GM21786 (cell line): ENCODE measurements at regions not wholly inside any gene's neighbourhood (a gene's known extent, or its start where the extent isn't known, plus 50 kb on each side); places are given as distances from the start of the nearest gene placed in this dataset.

Experiments used
- ATAC-seq: cut with Tn5 transposase; IDR thresholded peaks from one replicate; pipeline ENCODE4 v1.9.1; 2021; ENCODE audit not compliant: unreplicated experiment

DNA sequence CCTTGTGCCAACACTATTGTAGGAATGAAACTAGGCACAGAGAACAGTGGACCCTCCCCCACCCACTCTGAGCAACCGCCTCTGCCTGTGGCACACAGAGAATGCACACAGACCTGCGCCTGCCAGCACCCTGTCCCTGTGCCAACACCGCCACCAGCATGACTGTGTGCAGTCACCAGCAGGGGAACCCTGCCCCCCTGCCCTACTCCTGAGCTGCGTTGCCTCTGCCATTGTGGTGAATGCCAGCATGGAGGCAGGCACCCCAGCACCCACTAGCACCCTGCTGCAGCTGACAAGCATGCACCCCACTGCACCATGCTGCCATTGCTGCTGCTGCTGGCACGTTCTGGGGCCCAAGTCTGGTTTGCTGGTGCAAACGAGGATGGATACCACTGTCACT, 94.4 kb upstream of the PRLR start:
- no peak for ATAC-seq

DNA sequence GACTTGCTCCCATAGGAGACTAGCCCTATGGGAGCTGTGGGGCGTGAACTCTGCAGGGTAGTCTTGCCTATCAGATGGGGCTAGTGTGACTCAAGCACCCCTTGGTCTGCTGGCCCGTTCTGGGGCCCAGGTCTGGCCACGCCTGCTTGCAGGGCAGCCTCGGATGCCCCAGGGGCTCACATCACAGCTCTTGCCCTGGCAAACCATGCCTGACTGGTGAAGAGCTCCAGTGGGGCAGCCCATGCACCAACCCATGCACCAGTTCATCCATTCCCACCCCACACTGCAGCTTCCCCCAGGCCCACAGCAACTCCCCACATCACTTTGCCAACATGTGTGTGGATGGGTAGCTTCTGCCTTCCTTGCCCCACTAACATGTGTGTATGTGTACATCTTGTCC, 93.9 kb upstream of the PRLR start:
- no peak for ATAC-seq

DNA sequence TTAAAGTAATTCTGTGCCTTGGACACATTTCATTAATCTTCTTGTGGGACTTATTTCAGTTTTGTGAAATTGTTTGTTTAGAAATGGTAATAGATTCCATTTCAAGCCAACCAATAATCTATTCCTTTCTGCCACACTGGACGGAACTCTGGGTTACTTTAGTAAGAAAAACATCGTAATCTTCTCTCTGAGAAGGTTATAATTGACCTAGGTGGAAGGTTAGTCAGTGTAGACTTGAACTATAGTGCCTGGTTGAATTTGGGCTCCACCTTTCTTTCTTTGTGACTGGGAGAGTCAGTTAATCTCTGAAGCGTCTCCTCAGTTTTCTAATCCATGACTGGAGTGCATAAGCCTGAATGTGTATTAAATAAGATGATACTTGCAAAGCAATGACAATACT, 89.7 kb upstream of the PRLR start:
- ATAC-seq: peak; percentile 10

DNA sequence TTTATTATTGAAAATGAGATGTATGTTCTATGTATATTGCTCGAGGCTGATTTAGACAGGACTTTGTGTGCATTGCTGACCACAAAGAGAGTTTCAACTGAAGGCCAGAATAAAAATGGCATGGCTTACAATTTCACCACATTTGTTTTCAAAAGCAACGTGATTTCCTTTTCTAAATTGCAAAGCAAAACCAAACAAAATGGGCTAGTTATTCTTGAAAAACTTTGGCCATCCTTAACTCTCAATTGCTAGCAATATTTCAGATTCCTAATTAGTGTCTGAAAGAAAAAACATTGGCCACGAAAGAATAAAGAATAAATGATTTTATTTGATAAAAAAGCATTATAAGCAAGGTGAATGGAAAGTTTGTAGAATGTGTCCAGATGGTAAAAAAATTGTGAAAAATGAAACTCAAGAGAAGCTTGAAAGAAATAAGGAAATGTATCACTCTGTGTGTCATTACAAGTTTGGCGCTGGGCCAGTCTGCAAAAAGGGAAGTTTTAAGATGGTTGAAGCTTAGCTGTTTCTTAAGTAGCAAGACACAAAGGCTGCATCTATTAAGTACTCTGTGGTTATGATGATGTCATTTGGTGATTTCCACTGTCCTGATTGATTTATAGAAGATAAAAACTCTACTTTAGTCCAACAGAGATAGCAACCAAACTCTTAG, 89.2 kb upstream of the PRLR start:
- peak; percentile 97 for ATAC-seq

DNA sequence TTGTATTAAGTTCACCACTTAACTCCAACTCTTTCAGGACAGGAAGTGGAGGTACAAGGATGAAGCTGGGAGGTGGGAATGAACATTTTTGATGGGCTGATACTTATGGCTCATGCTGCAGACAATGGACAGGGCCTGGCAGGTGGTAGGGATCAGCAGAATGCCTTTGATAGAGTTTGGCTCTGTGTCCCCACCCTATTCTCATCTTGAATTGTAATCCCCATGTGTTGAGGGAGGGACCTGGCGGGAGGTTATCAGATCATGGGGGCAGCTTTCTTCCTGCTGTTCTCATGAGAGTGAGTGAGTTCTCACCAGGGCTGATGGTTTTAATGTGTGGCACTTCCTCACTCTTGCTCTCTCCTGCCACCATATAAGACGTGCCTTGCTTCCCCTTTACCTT, 87.3 kb upstream of the PRLR start:
- ATAC-seq: no peak

DNA sequence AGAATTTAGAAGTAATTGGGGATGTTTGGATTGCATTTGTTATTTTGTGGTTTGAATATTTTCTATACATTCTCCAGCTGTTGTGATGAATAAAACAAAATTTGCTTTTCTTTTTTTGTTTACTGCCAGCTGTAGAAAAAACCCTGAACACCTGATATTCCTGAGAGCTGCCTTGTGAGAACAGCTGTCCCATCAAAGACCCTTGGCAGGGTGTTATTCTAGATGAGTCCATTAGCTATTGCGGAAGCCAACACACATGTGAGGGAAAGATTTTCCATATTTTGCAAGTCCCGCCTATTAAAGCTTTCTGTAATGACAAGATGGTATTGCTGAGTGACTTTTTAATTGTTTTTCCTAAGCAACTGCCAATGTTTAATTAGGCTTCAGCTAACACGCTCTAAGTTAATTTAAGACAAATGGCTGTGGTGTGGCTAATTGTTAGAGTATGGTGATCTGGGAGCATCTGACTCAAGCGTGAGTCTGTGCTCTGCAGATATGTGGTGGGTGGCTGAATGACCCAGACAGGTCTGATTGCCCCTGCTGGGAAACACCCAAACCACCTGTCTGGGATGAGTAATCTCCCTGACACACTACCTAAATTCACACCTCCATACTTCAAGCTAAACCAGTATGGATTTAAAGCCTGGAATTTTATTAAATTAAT, 86.5 kb upstream of the PRLR start:
- ATAC-seq: no peak

DNA sequence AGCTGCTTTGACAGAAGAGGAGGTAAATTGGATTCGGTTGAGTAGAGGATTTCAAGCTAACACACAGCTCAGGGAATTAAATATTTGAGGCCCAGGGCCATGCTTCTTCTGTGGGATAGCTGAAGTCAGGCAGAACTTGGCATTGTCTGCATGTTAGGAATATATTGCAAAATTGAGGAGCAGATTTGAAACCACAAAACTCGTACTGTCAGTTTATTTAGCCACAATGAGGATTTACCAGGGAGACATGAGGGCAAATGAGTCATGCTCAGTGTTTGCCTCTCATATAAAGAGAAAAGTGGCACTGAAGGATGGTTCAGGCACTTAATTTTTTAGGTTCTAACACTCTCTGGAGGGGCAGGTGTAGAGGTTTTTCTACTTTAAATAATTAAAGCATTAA, 83.0 kb upstream of the PRLR start:
- ATAC-seq: no peak

DNA sequence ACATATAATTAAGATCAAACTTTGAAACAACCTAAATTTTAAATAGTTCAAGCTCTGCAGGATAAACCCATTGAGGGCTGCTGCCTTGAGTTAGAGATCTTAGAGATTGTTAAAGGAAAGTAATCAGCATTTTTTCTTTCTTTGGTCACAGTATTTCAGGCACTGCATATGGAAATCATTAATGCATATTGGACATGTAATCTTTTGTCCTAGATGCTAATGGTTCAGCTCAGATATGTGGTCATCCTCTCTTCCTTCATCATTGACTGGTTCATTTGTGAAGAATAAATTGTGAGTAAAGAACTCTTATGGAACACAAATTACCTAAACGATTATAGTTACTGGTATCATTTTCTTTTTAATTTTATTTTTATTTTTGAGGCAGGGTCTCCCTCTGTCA, 82.0 kb upstream of the PRLR start:
- no peak for ATAC-seq

DNA sequence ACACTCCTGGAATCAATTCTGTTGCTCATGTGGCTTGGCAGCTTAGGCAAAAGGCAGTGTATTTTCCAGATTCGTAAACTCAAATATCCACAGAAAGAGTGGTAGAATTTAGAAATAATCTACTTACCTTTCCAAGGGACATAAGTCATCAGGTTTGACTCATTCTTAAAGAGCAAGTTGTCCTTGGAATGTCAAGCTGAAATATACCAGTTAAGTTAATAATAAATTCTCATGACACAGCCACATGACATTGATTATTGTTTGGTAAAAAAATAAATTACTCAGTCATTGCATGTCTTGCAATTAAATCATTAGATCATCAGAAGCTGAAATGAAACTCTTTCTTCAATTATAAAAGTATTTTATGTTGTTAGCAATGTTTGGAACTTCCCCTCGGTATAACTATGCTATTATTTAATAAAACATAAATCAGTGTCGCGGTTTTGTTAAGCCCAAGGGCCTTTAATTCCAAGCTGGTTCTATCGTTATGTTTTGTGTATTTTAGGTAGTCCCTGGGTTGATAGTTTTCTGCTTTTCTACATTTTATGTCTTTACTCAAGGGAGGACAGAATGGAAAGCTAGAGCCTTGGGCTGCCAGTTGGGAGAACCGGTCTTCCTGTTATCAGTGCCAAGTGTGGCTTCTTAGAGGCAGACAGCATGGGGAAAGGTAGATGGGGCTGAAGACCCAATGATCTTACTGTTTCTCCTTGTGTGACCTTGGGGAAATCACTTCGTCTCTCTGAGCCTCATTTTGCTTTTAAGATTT, 79.3 kb upstream of the PRLR start:
- ATAC-seq: no peak

DNA sequence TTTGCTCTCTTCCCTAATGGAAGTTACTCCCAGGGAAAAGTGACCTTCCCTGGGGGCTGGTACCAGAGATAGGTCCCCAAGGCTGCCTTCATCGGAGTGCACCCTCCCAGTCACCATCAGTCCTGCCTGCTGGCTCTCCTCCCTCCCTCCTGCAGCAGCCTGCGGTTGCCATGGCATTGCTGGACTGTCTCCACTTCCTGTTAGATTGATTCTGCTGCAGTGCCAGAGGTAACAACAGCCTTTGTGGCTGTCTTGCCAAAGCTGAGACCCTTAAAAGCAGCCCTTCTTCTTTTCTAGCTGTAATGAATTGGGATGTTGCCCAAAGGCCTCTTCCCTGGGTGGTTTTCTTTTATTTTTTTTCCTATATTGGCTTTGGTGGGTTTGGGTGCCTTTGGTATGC, 78.1 kb upstream of the PRLR start:
- ATAC-seq: no peak

DNA sequence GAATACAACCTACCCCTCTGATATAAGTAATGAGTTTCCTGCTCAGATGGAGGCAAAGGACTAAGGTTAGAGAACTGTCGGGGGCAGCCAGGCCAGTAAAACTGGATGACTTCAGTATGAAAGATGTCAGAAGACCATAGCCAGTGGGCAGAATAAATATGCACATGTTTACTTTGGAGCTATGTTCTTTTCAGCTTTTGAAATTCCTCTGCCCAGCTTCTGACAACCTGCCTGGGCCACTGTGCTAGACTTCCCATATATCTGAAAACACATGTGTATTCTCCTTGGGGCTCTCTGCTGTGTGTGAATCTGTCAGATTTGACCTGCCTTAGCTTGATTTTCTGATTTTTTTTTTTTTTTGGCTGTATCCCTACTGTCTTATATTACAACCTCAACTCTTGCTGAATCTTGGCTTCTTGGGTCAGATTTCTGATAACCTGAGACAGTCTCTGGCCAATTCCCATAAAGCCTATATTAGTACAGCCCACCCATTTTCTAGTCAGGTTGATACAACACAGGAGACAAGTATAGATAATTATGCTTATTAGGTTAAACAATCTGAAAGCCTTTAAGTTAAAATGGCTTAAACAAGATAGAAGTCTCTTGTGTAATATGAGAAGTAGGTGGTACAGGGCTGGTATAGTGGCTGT, 76.6 kb upstream of the PRLR start:
- ATAC-seq: no peak

DNA sequence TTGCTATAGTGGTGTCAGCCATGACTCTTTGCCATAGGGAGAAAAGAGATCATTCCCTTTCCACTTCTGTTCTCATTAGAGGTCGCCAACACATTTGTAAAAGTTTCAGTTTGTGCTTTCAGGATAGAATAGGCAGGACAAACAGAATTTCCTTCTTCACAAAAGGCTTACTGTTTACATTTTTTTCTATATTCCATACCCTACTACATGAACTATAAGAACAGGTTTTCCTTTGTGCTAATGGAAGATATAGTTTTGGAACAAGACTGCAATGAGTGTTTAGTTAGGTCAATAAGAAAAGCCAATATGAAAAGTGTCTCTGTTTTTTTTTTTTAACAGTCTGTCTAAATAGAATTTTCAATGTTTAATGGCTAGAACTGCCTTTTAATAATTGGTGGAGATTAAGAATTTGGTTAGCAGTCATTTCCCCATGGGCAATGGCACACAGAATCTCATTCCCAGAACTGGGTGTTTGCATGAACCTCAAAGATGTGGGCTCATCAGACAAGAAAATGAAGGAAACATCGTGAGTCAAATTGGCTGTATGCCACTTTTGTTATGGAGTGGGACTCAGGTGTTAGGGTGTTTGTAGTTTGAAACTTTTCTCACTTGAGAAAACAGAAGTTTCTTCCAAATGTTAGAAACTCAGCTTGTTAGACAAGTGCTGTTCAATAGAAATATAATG, 75.2 kb upstream of the PRLR start:
- ATAC-seq: no peak

DNA sequence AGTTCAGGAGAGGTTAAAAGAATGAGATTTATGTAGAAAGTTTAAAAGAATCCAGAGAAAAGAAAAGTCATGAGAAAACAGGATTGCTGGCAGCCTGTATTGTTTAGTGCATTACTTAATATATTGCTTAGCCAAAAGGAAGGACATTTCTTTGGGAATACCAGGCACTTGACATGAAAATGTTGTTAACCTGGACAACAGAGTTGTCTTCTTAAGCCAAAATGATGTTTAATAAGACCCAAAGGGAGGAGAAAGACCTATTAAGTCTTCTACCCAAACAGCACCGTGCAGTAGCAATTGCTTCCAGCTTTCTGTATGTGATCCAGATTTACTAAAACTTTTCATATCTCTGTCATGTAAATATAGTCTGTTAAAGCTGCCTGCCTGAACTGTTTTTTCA, 74.0 kb upstream of the PRLR start:
- no peak for ATAC-seq

DNA sequence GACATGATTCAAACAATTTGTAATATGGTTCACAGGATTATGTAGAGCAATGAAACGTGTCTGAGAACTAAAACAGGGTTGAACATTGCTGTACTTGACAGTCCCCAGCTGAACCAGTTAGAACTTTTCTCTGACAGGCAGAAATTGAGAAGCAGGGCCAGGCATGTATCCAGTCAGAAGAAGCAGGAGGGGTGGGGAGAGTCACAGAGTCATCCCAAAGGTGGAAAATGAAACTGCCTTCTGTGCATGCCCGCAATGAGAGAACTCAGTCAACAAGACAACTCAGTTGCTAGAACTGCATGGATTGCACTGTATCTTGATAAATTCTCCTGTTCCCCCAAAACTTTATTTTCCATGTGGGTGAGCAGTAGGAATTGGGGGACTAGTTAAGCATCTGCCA, 72.9 kb upstream of the PRLR start:
- ATAC-seq: peak; percentile 29

DNA sequence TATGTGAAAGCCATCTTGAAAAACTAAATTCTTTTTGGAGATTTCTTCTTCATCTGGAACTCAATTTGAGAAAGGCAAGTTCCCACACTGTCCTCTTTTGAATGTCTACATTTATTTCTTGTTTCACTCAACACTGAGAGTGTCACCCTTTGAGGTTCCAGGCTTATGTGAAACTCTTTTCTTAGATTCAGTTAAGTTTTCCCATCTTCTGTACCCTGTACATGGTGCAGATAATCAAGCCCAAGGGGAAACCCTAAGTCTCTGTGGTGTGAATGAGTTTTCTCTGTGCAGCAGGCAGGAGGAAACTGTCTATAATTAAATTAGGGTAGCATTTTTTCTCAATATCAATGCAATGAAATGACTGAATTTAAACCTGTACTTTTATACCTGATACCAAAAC, 72.3 kb upstream of the PRLR start:
- ATAC-seq: peak; percentile 96

DNA sequence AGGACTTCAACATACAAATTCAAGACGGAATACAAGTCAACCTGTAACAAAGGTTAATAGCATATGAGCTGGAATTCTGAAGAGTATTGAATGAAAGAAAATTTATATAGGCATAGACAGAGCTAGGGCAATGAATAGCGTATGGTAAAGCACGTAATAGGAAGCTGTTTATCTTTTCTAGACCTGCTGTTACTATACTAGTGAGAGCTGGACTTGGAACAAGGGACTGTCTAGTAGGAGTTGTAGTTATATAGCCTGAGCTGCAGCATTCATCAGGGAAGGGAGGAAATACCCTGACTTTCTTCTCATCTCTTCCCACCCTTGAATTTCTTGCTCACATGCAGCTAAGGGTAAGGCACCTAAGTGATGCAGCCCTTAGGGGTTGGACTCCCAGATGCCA, 67.5 kb upstream of the PRLR start:
- no peak for ATAC-seq

DNA sequence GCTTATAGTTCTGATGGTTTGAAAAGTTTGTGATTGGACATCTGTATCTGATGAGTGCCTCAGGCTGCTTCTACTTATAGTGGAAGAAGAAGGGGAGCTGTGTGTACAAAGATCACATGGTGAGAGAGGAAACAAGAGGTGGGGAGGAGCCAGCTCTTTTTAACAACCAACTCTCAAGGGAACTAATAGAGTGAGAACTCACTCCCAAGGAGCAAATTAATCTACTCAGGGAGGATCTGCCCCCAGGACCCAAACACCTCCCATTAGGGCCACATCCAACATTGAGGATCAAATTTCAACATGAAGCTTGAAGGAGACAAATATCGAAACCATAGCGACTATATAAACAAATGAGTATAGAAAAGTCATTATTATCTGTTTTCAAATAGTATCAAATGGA, 64.7 kb upstream of the PRLR start:
- ATAC-seq: no peak

DNA sequence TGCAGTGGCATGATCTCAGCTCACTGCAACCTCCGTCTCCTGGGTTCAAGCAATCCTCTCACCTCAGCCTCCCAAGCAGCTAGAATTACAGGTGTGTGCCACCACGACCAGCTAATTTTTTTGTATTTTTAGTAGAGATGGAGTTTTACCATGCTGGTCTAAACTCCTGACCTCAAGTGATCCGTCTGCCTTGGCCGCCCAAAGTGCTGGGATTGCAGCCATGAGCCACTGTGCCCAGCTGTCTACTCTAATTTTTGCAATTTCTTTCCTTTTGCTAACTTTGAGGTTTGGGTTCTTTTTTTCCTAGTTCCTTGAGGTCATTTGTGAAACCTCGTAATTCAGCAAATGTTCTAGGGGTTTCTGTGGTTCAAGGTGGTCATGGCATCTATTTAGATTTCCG, 63.7 kb upstream of the PRLR start:
- no peak for ATAC-seq

DNA sequence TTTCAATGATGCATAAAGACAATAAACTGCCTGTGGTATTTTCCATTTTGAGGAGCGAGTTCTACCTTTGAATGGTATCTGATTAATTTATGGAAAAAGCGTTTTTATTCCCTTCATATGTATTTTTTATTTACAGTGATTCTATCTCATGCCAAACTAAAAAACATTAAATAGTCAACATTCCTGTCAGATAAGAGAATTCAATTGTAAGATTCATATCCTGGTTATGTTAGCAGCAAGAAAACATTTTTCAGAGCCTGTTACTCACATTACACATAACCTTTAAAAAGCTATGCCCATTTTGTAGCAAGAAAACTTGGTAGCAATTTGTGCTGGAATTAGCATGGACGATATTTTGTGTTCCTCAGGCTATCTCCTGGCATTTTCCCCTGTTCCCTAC, 55.1 kb upstream of the PRLR start:
- ATAC-seq: no peak

DNA sequence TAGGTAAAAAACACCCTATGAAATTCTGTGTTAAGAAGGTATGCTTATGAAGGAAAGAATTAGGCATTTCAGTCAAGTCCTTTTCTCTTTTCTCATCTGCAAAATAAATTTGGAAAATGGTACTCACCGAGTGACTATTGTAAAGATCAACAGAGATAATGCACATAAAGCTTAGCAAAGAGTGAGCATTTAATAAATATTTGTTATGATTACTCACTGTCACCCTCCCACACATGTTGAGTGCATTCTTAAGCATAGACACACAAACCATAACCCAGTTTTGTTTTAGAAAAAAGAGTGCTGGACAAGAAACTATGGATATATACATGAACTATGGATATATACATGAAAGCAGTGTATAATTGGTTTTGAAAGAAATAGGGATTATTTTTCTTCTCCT, 54.7 kb upstream of the PRLR start:
- ATAC-seq: no peak

DNA sequence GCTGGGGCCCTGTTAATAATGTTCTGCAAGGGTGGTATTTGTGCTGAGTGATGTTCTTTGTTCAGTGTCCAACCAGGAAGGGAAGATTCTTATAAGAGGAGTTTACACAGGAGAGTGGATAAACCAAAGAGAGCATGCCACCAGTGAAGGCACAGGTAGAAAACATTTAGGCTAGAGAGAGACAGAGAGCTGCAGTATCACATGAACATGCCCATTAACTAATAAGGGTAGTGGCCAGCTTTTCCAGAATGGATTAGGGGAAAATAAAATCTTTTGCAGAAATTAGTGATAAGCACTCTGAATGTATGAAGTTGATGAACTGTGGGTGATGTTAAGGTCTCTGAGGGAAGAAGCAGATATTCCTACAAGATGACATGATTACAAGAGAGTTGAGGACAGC, 54.1 kb upstream of the PRLR start:
- no peak for ATAC-seq
